H1 (cell line): ENCODE measurements at regions not wholly inside any gene's neighbourhood (a gene's known extent, or its start where the extent isn't known, plus 50 kb on each side); places are given as distances from the start of the nearest gene placed in this dataset.

Experiments
- TF ChIP-seq, protein P1 (sequence below): fragments of 300-600 bp; sonication (generic); IDR thresholded peaks from 2 replicates; pipeline ENCODE4 v1.7.1; 2012; ENCODE audit warnings: low read length, moderate library complexity, mild to moderate bottlenecking, inconsistent platforms; ENCODE audit not compliant: insufficient replicate concordance

DNA sequence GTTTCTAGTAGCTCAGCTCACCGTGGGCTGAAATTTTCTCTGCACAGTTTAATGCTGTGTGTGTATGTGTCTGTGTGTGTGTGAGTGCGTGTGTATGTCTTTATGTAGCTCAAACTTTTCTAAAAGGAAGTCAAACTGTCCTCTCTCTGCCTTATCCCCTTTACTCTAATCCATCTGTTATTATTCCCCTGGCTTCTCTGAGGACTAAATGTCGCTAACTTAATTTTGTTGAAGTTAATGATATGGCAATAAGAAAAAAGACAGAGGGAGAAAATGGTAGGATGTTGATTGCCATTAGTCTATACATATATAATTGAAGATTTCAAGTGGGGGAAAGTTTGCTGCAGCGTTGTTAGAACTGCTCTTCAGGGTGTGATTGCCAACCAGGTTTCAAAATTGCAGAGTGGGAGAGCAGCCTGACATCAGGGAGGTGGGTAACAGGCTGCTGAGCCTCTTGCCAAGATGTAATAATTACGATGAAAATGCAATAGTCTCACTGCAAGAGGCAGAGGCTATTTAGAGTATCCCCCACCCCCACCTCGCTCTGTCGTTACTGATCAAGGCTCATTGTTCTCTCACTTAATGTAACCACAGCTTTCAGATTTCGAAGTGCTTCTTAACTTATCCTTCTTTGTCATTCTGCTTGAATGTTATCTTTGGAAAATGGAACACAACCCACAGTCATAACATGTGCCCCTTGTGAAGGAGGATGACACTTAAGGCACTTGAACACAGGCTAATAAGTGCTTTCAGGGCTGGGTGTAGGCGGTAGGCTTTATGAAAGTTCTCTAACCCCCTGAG, 559.0 kb upstream of the PLXNA2 start (continued):
- TF ChIP-seq, protein P1, sequence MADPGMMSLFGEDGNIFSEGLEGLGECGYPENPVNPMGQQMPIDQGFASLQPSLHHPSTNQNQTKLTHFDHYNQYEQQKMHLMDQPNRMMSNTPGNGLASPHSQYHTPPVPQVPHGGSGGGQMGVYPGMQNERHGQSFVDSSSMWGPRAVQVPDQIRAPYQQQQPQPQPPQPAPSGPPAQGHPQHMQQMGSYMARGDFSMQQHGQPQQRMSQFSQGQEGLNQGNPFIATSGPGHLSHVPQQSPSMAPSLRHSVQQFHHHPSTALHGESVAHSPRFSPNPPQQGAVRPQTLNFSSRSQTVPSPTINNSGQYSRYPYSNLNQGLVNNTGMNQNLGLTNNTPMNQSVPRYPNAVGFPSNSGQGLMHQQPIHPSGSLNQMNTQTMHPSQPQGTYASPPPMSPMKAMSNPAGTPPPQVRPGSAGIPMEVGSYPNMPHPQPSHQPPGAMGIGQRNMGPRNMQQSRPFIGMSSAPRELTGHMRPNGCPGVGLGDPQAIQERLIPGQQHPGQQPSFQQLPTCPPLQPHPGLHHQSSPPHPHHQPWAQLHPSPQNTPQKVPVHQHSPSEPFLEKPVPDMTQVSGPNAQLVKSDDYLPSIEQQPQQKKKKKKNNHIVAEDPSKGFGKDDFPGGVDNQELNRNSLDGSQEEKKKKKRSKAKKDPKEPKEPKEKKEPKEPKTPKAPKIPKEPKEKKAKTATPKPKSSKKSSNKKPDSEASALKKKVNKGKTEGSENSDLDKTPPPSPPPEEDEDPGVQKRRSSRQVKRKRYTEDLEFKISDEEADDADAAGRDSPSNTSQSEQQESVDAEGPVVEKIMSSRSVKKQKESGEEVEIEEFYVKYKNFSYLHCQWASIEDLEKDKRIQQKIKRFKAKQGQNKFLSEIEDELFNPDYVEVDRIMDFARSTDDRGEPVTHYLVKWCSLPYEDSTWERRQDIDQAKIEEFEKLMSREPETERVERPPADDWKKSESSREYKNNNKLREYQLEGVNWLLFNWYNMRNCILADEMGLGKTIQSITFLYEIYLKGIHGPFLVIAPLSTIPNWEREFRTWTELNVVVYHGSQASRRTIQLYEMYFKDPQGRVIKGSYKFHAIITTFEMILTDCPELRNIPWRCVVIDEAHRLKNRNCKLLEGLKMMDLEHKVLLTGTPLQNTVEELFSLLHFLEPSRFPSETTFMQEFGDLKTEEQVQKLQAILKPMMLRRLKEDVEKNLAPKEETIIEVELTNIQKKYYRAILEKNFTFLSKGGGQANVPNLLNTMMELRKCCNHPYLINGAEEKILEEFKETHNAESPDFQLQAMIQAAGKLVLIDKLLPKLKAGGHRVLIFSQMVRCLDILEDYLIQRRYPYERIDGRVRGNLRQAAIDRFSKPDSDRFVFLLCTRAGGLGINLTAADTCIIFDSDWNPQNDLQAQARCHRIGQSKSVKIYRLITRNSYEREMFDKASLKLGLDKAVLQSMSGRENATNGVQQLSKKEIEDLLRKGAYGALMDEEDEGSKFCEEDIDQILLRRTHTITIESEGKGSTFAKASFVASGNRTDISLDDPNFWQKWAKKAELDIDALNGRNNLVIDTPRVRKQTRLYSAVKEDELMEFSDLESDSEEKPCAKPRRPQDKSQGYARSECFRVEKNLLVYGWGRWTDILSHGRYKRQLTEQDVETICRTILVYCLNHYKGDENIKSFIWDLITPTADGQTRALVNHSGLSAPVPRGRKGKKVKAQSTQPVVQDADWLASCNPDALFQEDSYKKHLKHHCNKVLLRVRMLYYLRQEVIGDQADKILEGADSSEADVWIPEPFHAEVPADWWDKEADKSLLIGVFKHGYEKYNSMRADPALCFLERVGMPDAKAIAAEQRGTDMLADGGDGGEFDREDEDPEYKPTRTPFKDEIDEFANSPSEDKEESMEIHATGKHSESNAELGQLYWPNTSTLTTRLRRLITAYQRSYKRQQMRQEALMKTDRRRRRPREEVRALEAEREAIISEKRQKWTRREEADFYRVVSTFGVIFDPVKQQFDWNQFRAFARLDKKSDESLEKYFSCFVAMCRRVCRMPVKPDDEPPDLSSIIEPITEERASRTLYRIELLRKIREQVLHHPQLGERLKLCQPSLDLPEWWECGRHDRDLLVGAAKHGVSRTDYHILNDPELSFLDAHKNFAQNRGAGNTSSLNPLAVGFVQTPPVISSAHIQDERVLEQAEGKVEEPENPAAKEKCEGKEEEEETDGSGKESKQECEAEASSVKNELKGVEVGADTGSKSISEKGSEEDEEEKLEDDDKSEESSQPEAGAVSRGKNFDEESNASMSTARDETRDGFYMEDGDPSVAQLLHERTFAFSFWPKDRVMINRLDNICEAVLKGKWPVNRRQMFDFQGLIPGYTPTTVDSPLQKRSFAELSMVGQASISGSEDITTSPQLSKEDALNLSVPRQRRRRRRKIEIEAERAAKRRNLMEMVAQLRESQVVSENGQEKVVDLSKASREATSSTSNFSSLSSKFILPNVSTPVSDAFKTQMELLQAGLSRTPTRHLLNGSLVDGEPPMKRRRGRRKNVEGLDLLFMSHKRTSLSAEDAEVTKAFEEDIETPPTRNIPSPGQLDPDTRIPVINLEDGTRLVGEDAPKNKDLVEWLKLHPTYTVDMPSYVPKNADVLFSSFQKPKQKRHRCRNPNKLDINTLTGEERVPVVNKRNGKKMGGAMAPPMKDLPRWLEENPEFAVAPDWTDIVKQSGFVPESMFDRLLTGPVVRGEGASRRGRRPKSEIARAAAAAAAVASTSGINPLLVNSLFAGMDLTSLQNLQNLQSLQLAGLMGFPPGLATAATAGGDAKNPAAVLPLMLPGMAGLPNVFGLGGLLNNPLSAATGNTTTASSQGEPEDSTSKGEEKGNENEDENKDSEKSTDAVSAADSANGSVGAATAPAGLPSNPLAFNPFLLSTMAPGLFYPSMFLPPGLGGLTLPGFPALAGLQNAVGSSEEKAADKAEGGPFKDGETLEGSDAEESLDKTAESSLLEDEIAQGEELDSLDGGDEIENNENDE: no peak
- TF ChIP-seq, all 59 proteins: peak for 0
